ENCODE measurements at regions not wholly inside any gene's neighbourhood (a gene's known extent, or its start where the extent isn't known, plus 50 kb on each side); places are given as distances from the start of the nearest gene placed in this dataset.

DNA sequence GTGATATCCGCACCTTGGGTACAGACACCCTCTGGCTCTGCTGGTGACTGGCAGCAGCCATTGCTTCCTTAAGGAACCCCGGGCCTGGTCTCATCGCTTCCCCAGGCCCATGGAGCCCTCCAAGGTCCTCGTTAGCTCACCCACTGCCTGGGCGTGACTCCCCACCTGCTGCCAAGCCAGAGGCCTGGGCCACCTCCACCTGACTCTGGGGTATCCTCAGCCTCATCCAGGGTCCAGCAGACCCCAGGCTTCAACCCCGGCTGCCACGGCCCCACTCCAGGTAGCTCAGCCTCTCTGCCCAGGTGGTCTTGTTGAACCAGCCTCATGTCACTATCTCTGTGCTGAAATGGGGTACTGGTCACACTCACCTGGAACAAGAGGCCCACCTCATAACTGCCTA lies 337.9 kb downstream of the BRD1 start:
- TF ChIP-seq EZH2 (IDR thresholded peaks at IDR 0.05; ENCODE audit: insufficient read depth, poor library complexity, severe bottlenecking) (no peak), EZH2phosphoT487 (IDR thresholded peaks at IDR 0.05; ENCODE audit: insufficient read depth, low read depth) (no peak)
